T-helper 1 cell treated with Interleukin-12 subunit alpha and Interleukin-12 subunit beta and Interleukin-4 antibody, amounts not matched to agents 30 ng/mL and 1 ng/mL, for 36 hours (primary cell): ENCODE measurements at regions not wholly inside any gene's neighbourhood (a gene's known extent, or its start where the extent isn't known, plus 50 kb on each side); places are given as distances from the start of the nearest gene placed in this dataset.

ENCODE experiments used
- intact Hi-C: fragments of 100-400 bp; cut with micrococcal nuclease; formaldehyde crosslinking; loops from one replicate; pipeline ENCODE4 v1.15.1; 2024

DNA sequence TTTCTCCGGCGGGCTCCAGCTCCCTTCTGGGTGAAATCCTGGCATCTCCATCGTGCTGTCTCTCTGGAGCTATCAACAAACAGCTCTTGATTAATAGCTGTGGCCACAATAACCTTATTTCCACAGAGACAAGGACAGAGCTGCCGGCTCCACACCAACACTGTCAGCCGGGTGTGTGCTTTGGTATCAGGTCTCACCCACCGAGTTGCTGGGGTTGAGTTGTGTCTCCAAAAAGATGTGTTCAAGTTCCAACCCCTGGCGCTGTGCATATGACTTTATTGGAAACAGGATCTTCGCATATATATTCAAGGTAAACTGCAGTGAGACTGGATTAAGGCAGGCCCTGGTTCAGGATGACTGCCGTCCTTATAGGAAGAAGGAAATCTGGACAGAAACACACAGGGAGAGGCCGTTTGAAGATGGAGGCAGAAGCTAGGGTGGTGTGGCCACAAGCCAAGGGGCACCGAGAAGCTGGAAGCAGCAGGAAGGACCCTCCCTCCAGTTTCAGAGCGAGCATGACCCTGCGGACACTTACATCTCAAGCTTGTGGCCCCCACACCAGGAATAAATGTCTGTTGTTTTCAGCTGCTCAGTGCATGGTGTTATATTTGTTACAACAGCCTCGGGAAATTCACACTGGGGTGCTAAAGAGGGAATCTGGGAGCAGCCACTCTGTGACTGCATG, 88.4 kb upstream of the TMPRSS2 start:
- intact Hi-C loops, result no loop called here

DNA sequence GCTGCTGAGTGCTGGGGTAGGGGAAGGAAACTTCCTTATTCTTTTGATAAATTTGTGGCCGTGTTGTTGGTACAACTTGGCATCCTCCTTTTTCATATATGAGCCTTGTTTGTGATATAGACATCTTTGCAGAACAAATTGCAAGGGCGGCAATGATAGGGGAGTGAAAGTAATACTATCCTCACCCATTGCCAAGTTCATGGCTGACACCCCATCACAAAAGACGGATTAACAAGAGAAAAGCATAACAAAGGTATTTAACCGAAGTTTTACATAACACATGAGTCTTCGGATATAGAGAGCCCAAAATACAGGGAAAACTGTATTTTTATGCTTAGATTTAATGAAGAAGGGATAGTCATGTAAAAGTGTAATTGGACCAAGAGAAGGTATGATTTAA, 86.3 kb upstream of the TMPRSS2 start:
- intact Hi-C loops, result no loop called here

DNA sequence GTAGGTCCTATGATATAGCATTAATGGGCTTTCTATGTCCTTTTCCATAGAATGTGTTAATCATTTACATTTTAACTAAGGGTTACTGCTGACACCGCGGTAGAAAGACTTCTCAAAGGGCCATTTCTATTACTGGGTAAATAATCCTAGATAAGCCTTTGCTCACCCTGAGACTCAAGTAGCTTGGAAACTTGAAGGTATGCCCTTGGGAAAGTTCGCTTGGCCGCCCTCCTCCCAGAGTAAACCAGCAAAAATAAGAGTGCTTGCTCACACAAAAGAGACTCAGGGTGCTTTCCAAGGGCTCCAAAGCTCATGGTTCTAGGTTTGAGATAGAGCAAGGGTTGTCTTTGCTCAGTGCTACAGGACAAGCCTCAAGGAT, 85.8 kb upstream of the TMPRSS2 start:
- intact Hi-C loops, result no loop called here

DNA sequence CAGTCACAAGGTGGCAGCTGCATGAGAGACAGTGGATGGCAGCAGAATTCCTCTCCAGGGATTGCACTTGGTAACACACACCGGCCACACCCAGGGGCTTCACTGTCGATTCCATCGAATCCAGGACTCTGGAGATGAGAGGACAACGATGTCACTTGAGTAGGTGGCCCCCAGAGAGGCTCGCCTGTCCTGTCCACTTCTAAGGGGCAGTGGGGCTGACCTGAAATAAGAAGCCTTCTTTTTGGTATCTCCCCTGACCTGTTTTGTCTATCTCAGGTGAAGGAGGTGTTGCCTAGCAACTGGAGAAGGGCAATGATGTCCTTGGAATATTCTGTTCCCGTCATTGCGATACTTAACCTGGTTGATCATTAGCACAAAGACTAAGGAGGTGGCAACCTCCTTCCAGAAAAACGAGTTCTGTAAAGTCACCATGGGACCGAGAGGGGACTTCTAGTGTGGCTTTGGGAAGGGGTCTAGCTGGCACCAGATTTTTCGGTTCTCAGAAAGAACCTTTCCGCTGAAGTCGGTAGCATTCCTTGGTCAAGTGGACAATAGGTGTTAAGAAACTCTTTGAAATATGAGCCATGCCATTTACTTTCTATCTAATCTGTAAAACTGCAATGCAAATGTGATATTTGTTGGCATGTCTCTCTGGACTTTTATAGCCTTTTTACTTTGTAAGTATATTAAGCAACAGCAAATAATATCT, 85.2 kb upstream of the TMPRSS2 start:
- intact Hi-C loops, result no loop called here

DNA sequence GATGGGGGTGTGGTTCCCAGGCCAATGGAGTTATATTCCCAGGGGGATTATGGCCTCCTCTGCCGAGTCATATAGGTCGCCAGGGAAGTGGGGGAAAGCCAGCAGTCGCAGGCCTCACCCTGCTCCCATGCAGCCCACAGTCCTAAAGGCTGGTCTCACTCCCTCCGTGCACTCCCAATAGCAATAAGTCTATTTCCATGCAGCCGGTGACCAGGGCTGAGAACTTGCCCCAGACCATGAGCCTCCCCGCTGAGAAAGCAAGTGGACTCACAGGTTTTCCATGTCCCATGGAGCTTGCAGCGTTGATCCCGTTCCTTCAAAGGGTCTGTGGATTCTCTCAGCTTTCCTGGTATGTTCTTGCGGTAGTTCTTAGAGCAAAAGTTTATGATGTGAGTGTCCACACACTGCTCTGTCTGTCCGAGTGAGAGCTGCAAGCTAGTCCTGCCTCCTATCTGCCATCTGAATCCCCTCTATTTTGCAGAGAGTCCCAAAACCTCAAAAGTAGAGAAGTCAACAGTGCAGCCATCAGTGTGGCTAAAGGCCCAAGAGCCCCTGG, 81.7 kb upstream of the TMPRSS2 start:
- intact Hi-C loops, result no loop called here

DNA sequence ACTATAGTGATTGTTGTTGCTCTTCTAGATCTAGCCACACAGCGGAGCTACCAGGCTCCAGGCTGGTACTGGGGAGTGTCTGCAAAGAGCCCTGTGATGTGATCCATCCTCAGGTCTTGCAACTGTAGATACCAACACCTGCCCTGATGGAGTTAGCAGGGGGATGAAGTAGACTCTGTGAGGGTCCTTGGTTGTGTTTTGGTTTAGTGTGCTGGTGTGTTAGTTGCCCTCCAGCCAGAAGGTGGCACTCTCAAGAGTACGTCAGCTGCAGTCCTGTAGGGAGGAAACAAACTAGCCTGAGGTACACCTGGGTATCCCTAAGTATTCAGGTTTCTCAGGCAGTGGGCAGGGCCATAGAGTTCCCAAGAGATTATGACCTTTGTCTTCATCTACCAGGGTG, 81.2 kb upstream of the TMPRSS2 start:
- intact Hi-C loops, result no loop called here

DNA sequence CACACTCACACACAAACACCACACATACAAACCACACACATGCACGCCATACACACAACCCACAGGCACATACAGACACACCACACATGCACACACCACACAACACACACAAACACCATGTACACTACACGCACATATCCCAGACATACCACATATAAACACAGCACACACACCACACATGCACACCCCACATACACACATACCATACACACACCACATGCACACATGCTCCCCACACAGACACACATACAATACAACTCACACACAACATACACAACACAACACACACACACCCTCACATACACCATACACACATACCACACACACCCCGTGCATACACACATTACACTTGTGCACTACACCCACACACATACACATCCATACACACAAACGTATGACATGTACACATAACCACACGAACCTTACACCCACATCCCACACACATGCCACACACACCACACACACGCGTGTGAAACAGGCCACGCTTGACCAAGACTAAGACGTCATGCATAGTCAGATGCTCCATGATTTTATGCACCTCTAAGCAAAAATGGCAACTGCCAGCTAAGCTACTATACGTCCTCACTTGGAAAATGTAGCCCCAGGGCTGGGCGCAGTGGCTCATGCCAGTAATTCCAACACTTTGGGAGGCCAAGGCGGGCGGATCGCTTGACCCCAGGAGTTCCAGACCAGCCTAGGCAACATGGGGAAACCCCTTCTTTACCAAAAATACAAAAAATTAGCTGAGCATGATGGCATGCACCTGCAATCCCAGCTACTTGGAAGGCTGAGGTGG, 77.4 kb upstream of the TMPRSS2 start:
- intact Hi-C loops, result no loop called here

DNA sequence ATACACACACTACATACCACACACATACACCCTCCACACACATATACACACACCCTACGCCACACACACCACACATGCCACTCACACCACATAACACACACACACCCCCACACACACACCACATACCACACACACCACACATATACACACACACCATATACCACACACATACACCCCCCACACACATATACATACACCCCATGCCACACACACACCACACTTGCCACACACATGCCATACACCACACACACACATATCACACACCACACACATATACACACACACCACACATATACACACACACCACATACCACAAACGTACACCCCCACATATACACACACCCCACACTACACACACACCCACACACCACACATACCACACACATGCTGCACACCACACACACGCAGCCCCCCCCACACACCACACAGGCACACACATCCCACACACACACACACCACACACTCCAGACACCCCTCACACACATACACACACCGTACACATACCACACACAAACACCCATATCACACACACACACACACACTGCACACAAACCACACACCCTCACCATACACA, 76.7 kb upstream of the TMPRSS2 start:
- intact Hi-C loops, result no loop called here

DNA sequence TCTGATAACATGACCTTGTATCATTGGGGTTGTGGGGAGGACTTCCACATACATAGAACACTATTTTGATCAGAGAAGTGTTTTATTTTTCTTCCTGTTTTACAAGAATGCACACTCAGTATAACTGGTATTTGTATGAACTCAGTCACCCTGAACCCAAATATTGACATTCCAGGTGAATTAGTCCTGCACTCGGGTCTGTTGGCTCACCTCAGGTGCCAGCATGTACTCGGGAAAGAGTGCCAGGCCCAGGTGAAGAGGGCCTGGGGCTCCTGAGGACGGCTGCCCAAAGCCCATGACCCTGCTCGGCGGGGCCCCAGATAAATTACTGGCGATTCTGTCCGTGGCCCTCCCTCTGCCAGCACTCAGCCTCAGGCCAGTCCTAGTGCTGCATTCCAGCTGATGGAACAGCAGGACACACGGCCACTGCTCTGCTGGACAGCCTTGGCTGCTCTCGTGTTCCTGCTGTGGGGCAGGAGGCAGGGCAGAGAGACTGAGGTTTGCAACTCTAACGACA, 75.4 kb upstream of the TMPRSS2 start:
- intact Hi-C loops, result no loop called here

DNA sequence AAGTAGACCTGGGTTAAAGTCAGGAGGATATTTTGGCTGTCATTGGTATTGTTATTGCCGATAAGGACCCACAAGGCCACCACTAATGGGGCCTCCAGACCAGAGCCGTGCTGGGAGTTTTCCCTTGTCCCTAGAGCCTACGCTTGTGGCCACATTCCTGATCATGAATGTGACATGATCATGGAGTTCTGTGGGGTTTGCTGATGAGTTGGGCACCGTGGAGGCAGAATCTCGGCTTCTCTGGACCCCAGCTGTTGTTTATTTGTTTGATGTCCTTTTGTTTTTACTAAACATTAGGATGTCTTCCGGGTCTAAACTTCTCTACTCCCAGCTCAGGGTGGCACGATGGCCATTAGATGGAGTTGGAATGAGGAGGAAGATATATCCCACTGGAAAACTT, 74.9 kb upstream of the TMPRSS2 start:
- intact Hi-C loops, result no loop called here

DNA sequence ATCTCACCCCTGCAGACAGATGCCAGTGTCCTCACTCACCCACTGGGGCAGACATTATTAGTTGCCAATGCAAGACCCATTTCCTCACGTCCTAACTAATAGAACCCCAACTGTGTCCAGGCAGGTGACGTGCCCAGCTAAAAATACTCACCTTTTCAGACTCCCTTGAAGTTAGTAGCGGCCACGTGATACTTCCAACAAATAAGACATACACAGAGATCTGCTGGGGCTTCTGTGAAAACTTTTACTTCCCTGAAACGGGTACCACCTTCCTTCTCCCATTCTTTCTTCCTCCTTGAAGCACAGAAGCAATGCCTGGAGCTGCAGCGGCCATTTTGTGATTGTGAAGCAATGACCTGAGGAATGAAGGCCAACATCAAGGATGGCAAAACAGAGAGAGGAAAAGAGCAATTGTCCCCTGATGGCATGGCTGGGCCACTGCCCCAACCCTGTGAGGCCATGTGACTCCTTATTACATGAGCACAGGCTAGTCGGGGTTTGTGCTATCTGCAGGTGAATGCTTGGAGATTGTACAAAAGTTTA, 74.4 kb upstream of the TMPRSS2 start:
- intact Hi-C loops, result no loop called here

DNA sequence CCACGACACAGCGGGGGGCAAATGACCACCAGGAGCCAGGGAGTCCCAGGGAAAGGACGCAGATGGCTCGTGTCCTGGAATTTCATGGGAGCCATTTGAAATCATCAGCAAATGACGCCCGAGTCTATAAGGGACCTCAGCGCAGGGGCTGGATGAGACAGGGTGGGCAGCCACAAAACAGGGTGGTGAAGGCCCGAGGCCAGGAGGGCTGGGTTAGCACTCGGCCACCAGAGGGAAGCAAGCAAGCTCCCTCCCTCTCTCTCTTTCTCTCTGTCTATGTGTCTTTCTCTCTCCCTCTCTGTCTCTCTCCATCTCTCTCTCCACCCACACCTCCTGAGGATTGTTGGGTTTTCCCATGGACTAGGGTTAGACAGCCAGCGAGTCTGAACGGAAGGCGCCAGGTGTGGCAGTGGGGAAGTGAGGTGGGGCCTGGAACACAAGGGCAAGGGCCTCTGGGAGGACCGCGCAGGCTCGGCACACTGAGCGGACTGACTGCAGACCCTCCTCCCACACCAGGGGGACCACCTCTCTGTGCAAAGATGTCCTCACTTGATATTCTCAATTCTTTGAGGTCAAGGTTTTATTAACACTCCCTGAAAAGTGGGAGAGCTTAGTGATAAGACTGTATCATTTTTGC, 73.8 kb upstream of the TMPRSS2 start:
- intact Hi-C loops, result no loop called here

DNA sequence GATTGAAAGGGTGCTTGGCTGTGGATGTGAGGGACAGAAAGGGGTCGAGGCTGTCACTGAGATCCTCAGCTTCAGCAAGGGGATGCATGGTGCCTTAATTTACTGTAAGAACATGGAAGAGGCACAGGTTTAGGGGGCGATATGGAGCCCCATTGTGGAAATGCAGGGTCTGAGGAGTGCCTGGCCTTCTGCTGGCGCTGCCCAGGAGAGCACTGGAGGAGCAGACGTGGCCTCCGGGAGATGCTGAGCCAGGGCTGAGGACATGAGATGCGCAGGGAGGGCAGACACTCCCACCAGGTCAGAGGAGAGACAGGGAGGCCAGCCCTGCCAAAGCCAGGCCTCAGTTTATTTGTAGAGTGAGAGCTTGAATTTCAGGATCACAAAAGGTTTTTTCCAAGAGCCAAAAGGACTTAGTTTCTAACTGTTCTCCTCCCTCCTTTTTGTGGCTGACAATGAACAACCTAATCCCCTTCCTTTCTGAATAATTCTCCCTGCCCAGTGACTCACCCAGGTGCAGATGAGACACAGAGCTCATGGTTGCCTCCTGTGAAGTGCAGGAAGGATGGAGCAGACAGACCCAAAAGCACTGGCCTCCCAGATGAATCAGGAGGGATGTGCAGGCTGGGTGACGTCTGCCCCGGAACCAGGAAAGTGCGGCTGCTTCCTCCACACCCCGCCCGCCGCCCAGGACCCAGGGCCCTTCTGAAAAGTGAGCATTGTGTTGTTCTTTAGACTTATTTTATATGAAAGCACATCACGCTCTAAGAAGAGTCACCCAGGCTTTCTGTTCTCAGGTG, 73.0 kb upstream of the TMPRSS2 start:
- intact Hi-C loops, result no loop called here

DNA sequence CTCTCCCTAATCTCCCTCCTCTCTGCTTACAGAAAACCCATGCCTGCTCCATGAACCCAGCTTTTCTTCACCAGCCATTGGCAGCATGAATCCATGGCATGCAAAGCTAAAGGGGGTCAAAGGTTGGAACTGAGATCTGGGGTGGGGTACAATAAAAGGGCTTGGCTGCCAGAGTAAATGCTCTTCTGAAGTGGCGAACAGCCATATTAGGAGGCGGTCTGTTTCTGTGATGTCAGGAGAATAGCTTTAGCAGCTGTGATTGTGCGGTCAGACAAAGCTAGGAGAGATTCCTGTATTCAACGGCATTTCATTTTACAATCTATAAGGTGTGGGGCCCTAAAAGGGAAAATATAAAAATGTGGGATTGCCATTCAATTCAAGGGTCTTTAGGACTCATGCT, 71.7 kb upstream of the TMPRSS2 start:
- intact Hi-C loops, result no loop called here

DNA sequence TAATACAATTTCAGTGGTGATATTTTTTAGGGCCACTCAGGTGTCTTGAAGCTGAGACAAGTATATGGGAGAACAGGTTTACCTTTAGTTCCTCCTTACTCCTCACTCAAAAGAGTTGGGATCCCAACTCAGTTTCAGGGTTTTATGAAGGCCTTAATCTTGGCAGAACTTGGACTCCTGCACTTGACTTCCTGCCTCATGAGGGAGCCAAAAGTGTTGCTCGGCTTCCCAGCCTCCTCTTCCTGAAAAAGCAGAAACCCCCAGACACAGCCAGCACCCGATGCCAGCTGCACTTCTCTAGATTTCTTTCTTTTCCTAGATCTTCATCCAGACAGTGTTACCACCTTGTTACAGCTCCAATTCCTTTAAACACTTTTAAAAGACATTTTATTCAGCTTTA, 70.8 kb upstream of the TMPRSS2 start:
- intact Hi-C loops, result no loop called here

DNA sequence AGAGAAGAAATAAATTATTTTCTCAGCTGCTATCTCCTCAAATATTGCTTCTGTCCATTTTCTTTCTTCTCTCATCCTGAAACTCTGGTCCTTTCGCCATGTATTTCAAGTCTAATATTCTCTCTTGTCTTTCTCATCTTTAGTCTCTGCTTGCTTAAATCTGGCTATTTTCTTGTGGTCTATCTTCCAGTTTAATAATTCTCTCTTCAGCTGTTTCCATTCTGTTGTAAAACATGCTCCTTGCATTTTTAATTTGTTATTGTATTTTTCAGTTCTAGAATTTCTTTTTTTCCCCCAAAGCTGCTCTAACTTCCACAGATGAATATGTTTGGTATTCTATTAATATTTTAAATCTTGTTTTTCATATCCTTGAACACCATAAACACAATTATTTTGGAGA, 70.1 kb upstream of the TMPRSS2 start:
- intact Hi-C loops, result no loop called here

DNA sequence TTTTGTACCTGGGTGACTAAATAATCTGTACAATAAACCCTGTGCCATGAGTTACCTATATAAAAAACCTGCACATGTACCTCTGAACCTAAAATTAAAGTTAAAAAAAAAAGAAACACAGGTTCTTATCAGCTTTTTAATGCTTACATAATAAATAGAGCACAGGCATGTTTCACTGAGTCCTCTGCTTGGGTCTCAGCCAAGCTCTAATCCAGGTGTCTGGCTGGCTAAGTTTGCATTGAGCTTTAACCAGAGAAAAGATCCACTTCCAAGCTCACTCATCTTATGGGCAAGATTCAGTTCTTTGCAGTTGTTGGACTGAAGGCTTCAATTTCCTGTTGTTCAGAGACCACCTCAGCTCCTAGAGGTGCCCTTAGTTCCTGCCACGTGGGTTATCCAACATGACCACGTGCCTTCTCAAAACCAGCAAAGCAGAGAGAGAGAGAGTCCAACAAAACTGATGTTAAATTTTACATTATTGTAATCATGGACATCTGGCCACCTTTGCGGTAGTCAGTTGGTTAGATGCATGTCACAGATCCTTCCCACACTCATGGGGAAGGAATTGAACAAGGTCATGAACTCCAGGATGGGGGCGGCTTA, 68.2 kb upstream of the TMPRSS2 start:
- intact Hi-C loops, result no loop called here

DNA sequence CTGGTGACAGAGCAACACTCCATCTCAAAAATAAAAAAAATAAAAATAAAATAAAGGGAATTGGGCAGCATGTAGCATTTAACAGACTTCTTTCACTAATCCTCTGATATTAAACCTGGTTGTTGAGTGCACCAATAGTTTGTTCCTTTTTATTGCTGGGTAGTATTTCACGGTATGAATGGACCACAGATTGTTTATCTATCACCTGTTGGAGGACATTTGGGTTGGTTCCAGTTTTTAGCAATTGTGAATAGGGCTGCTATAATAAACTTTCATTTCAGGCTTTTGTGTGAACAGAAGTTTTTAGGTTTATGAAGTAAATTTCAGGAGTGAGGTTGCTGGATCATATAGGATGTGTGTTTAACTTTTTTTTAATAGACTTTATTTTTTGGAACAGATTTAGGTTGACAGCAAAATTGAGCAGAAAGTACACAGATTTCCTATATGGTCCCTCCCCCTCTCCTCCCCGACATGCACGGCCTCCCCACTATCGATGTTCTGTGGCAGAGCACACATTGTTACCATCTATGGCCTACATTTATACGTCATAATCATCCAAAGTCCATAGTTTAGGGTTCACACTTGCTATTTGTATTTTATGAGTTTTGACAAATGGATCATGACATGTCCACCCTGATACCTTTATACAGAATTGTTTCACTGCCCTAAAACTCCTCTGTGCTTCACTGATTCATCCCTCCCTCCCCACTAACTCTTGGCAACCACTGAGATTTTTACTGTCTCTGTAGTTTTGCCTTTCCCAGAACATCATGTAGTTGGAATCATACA, 66.1 kb upstream of the TMPRSS2 start:
- intact Hi-C loops, result no loop called here
